ENCODE measurements at regions not wholly inside any gene's neighbourhood (a gene's known extent, or its start where the extent isn't known, plus 50 kb on each side); places are given as distances from the start of the nearest gene placed in this dataset.
"Not testable (repeated sequence)": the region's sequence is repeated elsewhere in the genome, so short reads cannot be mapped to it uniquely, and the experiment has no call there.

GRCh38 chr12:20150835-20151422 is 217.4 kb upstream of the PDE3A start:
- no peak for DNase-seq (ENCODE audit: low read depth in 4 of 4, low spot score in 2 of 4)

GRCh38 chr12:20154052-20154451 is 214.3 kb upstream of the PDE3A start:
- no peak for DNase-seq (ENCODE audit: low read depth in 4 of 4, low spot score in 2 of 4)

GRCh38 chr12:20155374-20155773 is 213.0 kb upstream of the PDE3A start:
- no peak for DNase-seq (ENCODE audit: low read depth in 4 of 4, low spot score in 2 of 4)

- not testable (repeated sequence) for DNase-seq (ENCODE audit: low read depth in 4 of 4, low spot score in 2 of 4)
These were observed 207.4 kb upstream of the PDE3A start for GRCh38 chr12:20160899-20161298.

GRCh38 chr12:20174528-20175175 is 193.7 kb upstream of the PDE3A start:
- no peak for DNase-seq (ENCODE audit: low read depth in 4 of 4, low spot score in 2 of 4)

- no peak for DNase-seq (ENCODE audit: low read depth in 4 of 4, low spot score in 2 of 4)
These were observed 192.5 kb upstream of the PDE3A start for GRCh38 chr12:20175704-20176388.

DNA sequence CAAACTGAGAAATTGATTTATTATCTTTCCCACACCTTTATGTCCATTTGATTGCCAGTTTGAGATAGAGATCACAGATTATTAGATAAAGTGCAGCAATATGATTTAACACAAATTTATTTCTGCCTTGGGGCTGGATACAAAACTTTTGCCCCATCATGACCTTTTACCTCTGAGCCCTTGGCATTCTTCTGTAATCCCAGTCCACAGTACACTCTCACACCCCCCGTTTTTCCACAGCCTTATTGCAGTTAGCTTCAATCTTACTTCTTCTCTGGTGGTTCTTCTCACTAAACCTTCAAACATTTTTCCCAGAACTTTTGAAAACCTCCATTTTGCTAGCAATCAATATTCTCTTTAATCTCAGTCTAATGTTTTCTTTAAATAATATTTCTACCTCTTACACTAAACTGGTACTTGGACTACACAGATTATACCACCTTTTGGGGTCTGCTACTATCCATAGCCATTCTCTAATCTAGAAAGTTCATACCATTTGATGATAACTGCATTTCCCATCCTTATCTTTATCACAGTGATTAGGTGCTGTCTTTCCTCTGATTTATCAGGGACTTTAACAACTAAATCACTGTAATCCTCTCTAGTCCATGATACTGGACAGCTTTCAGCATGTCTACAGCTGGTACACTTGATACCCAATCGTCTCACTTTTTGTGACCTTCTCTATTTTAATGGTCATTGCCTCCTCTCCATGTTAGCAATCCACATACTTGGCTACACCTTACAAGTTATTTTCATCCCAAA is 186.7 kb upstream of the PDE3A start:
- DNase-seq (ENCODE audit: low read depth in 4 of 4, low spot score in 2 of 4): no peak

DNA sequence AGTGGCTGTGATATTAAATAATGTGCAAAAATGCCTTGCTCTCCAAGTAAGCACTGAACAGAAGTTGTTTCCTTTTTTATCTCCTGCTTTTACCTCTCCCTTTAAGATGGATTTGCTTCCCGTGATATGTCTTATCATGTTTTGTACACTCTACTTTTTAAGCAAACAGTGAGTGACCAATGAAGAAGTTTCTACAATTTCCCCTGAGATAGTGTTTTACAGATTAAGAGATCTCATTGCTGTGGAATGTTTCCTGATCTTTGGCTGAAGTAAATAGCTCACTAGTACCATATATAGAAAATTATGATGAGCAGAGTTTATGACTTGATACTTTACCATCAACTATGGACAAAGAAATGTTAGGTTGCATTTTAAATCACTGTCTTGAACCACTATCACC is 184.8 kb upstream of the PDE3A start:
- DNase-seq (ENCODE audit: low read depth in 4 of 4, low spot score in 2 of 4): no peak

DNA sequence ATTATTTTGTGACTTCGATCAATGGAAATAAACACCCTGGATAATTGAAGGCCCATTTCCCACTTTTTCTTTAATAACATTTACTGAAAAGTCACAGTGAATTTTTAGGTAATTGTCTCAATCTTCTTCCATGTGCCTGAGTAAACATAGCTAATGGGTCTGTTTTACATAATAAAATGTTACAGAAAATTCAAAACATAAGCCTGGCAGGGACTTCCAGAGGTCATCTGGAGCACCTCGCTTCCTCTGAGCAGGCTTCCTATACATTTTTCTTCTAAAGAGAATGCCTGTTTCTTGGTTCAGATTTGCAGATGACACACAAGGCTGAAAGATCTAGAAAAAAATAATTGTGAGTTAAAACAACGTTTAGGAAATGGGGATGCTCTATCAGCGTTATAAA is 183.8 kb upstream of the PDE3A start:
- DNase-seq (ENCODE audit: low read depth in 4 of 4, low spot score in 2 of 4): no peak

DNA sequence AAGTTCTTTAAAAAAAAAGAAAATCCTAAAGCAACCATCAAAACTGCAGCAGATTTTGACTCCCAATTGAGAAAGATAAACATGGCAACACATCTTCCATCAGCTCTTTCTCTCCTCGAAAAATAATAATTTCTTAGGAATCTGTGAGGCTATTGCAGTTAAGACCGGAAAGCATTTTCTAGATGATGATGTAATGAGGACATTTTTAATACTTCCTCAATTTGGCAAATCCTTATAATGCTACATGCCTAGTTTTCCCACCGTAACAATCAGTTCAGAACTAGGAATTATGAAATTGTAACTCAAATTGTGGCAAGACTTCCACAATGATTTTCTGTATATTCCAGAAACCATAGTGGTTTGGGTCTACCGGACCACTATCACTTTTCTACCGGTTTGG is 180.9 kb upstream of the PDE3A start:
- DNase-seq (ENCODE audit: low read depth in 4 of 4, low spot score in 2 of 4): no peak

- no peak for DNase-seq (ENCODE audit: low read depth in 4 of 4, low spot score in 2 of 4)
These were observed 179.2 kb upstream of the PDE3A start for GRCh38 chr12:20188930-20189653.

DNA sequence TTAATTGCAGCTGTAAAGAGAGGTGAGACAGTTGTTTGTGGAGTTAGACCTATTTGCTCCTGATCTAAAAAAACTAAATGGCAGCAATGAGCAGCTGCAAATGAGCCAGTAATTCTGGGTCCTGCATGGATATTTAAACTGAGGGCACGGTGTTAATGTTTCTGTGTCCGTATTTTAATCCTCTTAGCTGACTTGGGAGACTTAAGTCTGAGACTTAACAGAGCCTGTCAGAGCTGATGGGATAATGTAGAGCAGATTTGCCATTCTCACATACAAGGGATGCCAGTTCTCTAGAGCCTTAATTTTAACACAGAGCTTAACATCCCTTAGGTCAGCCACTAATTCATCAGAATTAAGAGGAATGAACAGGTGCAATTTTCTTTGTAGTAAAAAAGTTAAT is 178.6 kb upstream of the PDE3A start:
- DNase-seq (ENCODE audit: low read depth in 4 of 4, low spot score in 2 of 4): no peak

GRCh38 chr12:20194171-20194570 is 174.2 kb upstream of the PDE3A start:
- no peak for DNase-seq (ENCODE audit: low read depth in 4 of 4, low spot score in 2 of 4)

DNA sequence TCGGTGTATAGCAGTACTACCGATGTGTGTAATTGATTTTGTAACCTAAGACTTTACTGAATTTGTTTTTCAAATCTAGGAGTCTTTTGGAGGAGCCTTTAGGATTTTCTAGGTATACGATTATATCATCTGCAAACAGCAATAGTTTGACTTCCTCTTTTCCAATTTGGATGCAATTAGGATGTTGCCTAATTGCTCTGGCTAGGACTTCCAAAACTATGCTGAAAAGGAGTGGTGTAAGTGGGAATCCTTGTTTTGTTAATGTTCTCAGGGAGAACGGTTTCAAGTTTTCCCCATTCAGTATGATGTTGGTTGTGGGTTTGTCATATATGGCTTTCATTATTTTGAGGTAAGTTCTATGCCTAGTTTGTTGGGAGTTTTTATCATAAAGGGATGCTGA is 171.6 kb upstream of the PDE3A start:
- DNase-seq (ENCODE audit: low read depth in 4 of 4, low spot score in 2 of 4): no peak

DNA sequence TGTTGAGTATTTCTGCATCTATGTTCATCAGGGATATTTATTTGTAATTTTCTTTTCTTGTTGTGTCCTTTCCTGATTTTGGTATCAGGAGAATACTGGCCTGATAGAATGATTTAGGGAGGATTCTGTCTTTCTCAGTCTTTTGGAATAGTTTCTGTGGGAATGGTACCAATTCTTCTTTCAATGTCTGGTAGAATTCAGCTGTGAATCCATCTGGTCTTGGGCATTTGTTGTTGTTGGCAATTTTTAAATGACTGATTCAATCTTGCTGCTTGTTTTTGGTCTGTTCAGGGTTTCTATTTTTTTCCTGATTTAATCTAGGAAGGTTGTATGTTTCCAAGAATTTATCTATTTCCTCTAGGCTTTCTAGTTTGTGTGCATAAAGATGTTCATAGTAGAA is 170.9 kb upstream of the PDE3A start:
- no peak for DNase-seq (ENCODE audit: low read depth in 4 of 4, low spot score in 2 of 4)

DNA sequence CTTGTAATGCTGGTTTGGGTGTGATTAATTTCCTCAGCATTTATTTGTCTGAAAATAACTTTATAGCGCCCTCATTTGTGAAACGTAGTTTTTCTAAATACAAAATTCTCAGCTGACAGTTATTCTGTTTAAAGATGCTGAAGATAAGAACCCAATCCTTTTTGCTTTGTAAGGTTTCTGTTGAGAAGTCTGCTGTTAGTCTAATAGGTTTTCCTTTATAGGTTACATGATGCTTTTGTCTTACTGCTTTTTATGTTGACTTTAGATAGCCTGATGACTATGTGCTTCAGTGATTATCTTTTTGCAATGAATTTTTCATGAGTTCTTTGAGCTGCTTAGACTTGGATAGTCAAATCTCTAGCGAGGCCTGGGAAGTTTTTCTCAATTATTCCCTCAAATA is 168.6 kb upstream of the PDE3A start:
- no peak for DNase-seq (ENCODE audit: low read depth in 4 of 4, low spot score in 2 of 4)

- DNase-seq (ENCODE audit: low read depth in 4 of 4, low spot score in 2 of 4): no peak
These were observed 166.6 kb upstream of the PDE3A start for GRCh38 chr12:20201733-20202132.

- no peak for DNase-seq (ENCODE audit: low read depth in 4 of 4, low spot score in 2 of 4)
These were observed 162.5 kb upstream of the PDE3A start for GRCh38 chr12:20205854-20206253.

- no peak for DNase-seq (ENCODE audit: low read depth in 4 of 4, low spot score in 2 of 4)
These were observed 161.9 kb upstream of the PDE3A start for GRCh38 chr12:20206410-20206809.

DNA sequence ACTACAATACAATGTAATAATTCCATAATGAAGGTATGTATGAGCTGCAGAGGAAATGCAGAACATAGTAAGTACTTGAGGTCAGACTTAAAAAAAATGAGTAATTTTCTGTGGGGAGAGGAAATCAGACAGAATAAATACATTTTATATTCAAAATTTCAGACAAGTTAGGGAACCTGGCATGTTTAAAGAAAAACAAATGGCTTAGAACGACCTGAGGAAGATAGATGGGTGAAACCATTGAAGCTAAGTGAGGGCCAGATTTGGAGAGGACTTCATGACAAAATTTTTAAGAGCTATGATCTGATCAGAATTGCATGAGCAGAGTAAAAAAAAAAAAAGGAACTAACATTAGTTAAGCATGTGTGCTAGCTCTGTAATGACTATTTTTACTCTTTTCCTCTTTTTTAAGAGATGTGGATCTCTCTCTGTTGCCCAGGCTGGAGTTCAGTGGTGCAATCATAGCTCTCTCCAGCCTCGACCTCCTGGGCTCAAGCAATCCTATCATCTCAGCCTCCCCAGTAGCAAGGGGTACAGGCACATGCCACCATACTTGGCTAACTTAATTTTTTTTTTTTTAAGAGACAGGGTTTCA is 157.6 kb upstream of the PDE3A start:
- DNase-seq (ENCODE audit: low read depth in 4 of 4, low spot score in 2 of 4): no peak

Data from left renal cortex interstitium (tissue), 4 donors.